IMR-90 (cell line): ENCODE measurements at regions not wholly inside any gene's neighbourhood (a gene's known extent, or its start where the extent isn't known, plus 50 kb on each side); places are given as distances from the start of the nearest gene placed in this dataset.

Source experiments
- ATAC-seq: fragments of 200-7000 bp; cut with Tn5 transposase; 2 replicates; pipeline ENCODE4 v1.9.1; 2020; ENCODE audit warnings: low read depth, mild to moderate bottlenecking, moderate library complexity
- BruUV-seq: library from RNA; stranded (reverse); fragments of 400-500 nt; replicated peaks from 2 replicates; lab custom pipeline; 2021; lab: Mats Ljungman, UMichigan
- CTCF ChIA-PET: fragments of 300-600 bp; formaldehyde crosslinking; extraction: SDS; loops from one replicate; lab custom pipeline; 2021; ENCODE audit warnings: antibody characterized with exemption; lab: Yijun Ruan, JAX
- POLR2A ChIA-PET: fragments of 300-600 bp; sonication (Branson Sonifier 250); formaldehyde crosslinking; loops from one replicate; lab custom pipeline; 2022; ENCODE audit warnings: antibody characterized with exemption; ENCODE audit not compliant: unreplicated experiment; lab: Charles Lee
- DNase-seq: peaks from one replicate; pipeline ENCODE4 v3.0.0; 2013
- H2AFZ ChIP-seq: replicated peaks from 2 replicates; pipeline ENCODE3; 2013; ENCODE audit warnings: low read length, mild to moderate bottlenecking; ENCODE audit not compliant: poor library complexity
- H2AK5ac ChIP-seq: 2 replicates; pipeline ENCODE4 v1.6.1; 2013; ENCODE audit warnings: low read depth, low read length, inconsistent platforms
- H2AK9ac ChIP-seq: replicated peaks from 2 replicates; pipeline ENCODE3; 2013; ENCODE audit warnings: mild to moderate bottlenecking, low read depth, low read length, moderate library complexity; ENCODE audit not compliant: poor library complexity
- H2BK120ac ChIP-seq: 2 replicates; pipeline ENCODE4 v1.6.1; 2013; ENCODE audit warnings: low read depth, low read length, inconsistent platforms
- H2BK15ac ChIP-seq: 3 replicates; pipeline ENCODE4 v1.6.1; 2013; ENCODE audit warnings: low read depth, low read length, inconsistent platforms
- H2BK20ac ChIP-seq: 2 replicates; pipeline ENCODE4 v1.6.1; 2013; ENCODE audit warnings: low read depth, mild to moderate bottlenecking, inconsistent platforms, low read length, moderate library complexity
- H2BK5ac ChIP-seq: 2 replicates; pipeline ENCODE4 v1.6.1; 2013; ENCODE audit warnings: mild to moderate bottlenecking, low read depth, low read length, inconsistent platforms; ENCODE audit not compliant: poor library complexity, severe bottlenecking
- H3K14ac ChIP-seq: replicated peaks from 2 replicates; pipeline ENCODE4 v1.6.1; 2013; ENCODE audit warnings: low read depth, low read length, inconsistent platforms
- H3K18ac ChIP-seq: 2 replicates; pipeline ENCODE4 v1.6.1; 2013; ENCODE audit warnings: low read depth, low read length, control low read depth
- H3K23ac ChIP-seq: 2 replicates; pipeline ENCODE4 v1.6.1; 2013; ENCODE audit warnings: low read depth, low read length, inconsistent platforms
- H3K27ac ChIP-seq: 2 replicates; pipeline ENCODE4 v1.5.1; 2013; ENCODE audit warnings: mild to moderate bottlenecking, control low read depth, low read length; ENCODE audit not compliant: insufficient read depth
- H3K27me3 ChIP-seq: 2 replicates; pipeline ENCODE4 v1.6.1; 2013; ENCODE audit warnings: low read length; ENCODE audit not compliant: control insufficient read depth, insufficient read depth
- H3K36me3 ChIP-seq: 2 replicates; pipeline ENCODE4 v1.6.1; 2013; ENCODE audit warnings: low read length, mixed read lengths; ENCODE audit not compliant: control insufficient read depth, insufficient read depth
- H3K4ac ChIP-seq: 2 replicates; pipeline ENCODE4 v1.6.1; 2013; ENCODE audit warnings: low read depth, low read length, inconsistent platforms
- H3K4me1 ChIP-seq: 2 replicates; pipeline ENCODE4 v1.6.1; 2013; ENCODE audit warnings: low read length, mixed read lengths; ENCODE audit not compliant: control insufficient read depth, insufficient read depth
- H3K4me2 ChIP-seq: 2 replicates; pipeline ENCODE4 v1.6.1; 2013; ENCODE audit warnings: low read depth, mild to moderate bottlenecking, control low read depth, low read length, moderate library complexity
- H3K4me3 ChIP-seq: 2 replicates; pipeline ENCODE4 v1.5.1; 2013; ENCODE audit warnings: low read depth, mild to moderate bottlenecking, control low read depth, low read length, moderate library complexity; ENCODE audit not compliant: insufficient read depth
- H3K56ac ChIP-seq: 2 replicates; pipeline ENCODE4 v1.6.1; 2013; ENCODE audit warnings: low read length, inconsistent platforms; ENCODE audit not compliant: insufficient read depth; ENCODE audit errors: extremely low read depth
- H3K79me1 ChIP-seq, 2 experiments: 2 replicates each; pipeline ENCODE4 v1.6.1; 2013; ENCODE audit warnings: low read length in 2 of 2, inconsistent platforms in 1 of 2, low read depth in 1 of 2
- H3K9ac ChIP-seq: 2 replicates; pipeline ENCODE4 v1.6.1; 2013; ENCODE audit warnings: low read depth, low read length, control low read depth
- H3K9me1 ChIP-seq: 2 replicates; pipeline ENCODE4 v1.6.1; 2013; ENCODE audit warnings: low read length, inconsistent platforms; ENCODE audit not compliant: insufficient read depth
- H3K9me3 ChIP-seq: 2 replicates; pipeline ENCODE4 v1.6.1; 2013; ENCODE audit warnings: low read length; ENCODE audit not compliant: control insufficient read depth, insufficient read depth
- H4K20me1 ChIP-seq: 2 replicates; pipeline ENCODE4 v1.6.1; 2013; ENCODE audit warnings: low read length, inconsistent platforms; ENCODE audit not compliant: insufficient read depth
- H4K5ac ChIP-seq: 2 replicates; pipeline ENCODE4 v1.6.1; 2013; ENCODE audit warnings: mild to moderate bottlenecking, low read depth, low read length, control low read depth
- H4K8ac ChIP-seq, 2 experiments: 2 replicates each; pipeline ENCODE4 v1.6.1; 2013; ENCODE audit warnings: low read depth in 2 of 2, low read length in 2 of 2, control low read depth in 1 of 2, inconsistent platforms in 1 of 2
- H4K91ac ChIP-seq: 2 replicates; pipeline ENCODE4 v1.6.1; 2013; ENCODE audit warnings: low read depth, low read length, inconsistent platforms; ENCODE audit not compliant: insufficient read depth
- BHLHE40 ChIP-seq: fragments of 150-350 bp; IDR thresholded peaks from 2 replicates; pipeline ENCODE4 v1.6.1; 2016; ENCODE audit warnings: mild to moderate bottlenecking, low read depth, low read length
- CHD1 ChIP-seq: IDR thresholded peaks from 2 replicates; pipeline ENCODE4 v1.6.1; 2012; ENCODE audit warnings: low read depth, low read length, improper control_type of control experiment
- FOS ChIP-seq: fragments of 150-350 bp; IDR thresholded peaks from 2 replicates; pipeline ENCODE4 v1.6.1; 2016; ENCODE audit warnings: low read depth, low read length
- MAFK ChIP-seq: IDR thresholded peaks from 2 replicates; pipeline ENCODE4 v1.6.1; 2012; ENCODE audit warnings: low read depth, low read length, improper control_type of control experiment
- MAZ ChIP-seq: IDR thresholded peaks from 2 replicates; pipeline ENCODE4 v1.6.1; 2012; ENCODE audit warnings: low read depth, mild to moderate bottlenecking, low read length, improper control_type of control experiment, moderate library complexity, borderline replicate concordance
- MXI1 ChIP-seq: IDR thresholded peaks from 2 replicates; pipeline ENCODE4 v1.6.1; 2012; ENCODE audit warnings: low read depth, mild to moderate bottlenecking, low read length, moderate library complexity, borderline replicate concordance
- NFE2L2 ChIP-seq: fragments of 150-350 bp; IDR thresholded peaks from 2 replicates; pipeline ENCODE4 v1.6.1; 2016; ENCODE audit warnings: low read depth, mild to moderate bottlenecking, low read length
- RAD21 ChIP-seq: IDR thresholded peaks from 2 replicates; pipeline ENCODE4 v1.6.1; 2012; ENCODE audit warnings: low read length, improper control_type of control experiment
- SMC3 ChIP-seq: fragments of 150-350 bp; IDR thresholded peaks from 2 replicates; pipeline ENCODE4 v1.6.1; 2016; ENCODE audit warnings: low read depth, mild to moderate bottlenecking, antibody characterized with exemption, low read length, moderate library complexity
- WGBS, 2 experiments: methylation state at CpG; one replicate each; pipeline versions ENCODE4 v1.1.5 to v1.1.7; 2013; ENCODE audit warnings: missing lambda C conversion rate in 2 of 2; ENCODE audit not compliant: insufficient read length in 1 of 2; ENCODE audit errors: extremely low coverage in 2 of 2; 5-methylcytosine and 5-hydroxymethylcytosine counted together
- dilution Hi-C: fragments of 300-500 bp; cut with HindIII; formaldehyde crosslinking; loops from one replicate; pipeline ENCODE4 v1.14.3; 2018; ENCODE audit warnings: low sequenced_read_pairs; ENCODE audit not compliant: unreplicated experiment
- in situ Hi-C: fragments of 300-500 bp; cut with MboI; formaldehyde crosslinking; loops from 3 replicates; pipeline ENCODE4 v1.14.3; 2019; ENCODE audit warnings: low sequenced_read_pairs, inconsistent platforms, mixed read lengths
- intact Hi-C: fragments of 100-400 bp; cut with micrococcal nuclease; formaldehyde crosslinking; loops from 2 replicates; pipeline ENCODE4 v1.10.0; 2022
- TF ChIP-seq, protein P1 (sequence below): fragments of 150-350 bp; IDR thresholded peaks from 2 replicates; pipeline ENCODE4 v1.6.1; 2016; ENCODE audit warnings: low read depth, mild to moderate bottlenecking, low read length, moderate library complexity, borderline replicate concordance
- TF ChIP-seq, protein P2 (sequence below): conservative IDR thresholded peaks from 2 replicates; pipeline ENCODE4 v1.5.1; 2012; ENCODE audit warnings: mild to moderate bottlenecking, low read depth, low read length, improper control_type of control experiment

DNA sequence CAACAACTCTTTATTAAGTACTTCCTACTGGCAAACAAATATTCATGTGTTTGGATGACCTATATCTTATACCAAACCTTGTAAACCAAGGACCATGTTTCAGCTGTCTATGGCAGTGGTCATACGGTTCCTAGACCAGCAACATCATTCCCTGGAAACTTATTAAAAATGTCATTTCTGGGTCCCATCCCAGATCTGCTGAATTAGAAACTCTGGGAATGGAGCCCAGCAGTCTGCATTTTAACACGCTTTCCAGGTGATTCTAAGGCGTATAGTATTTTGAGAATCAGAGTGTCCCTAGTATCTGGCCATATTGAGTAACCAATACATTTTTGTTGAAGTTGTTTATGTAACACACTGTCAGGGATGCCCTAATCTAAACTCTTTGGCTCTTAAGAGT lies 363.4 kb upstream of the LRRC3B start:
- no peak overlapping the region for H4K91ac ChIP-seq
- H3K9me1 ChIP-seq: no peaks in the 10 kb centered on the region
- no peaks in the 10 kb centered on the region for H3K4me1 ChIP-seq
- H3K79me1 ChIP-seq: no peaks in the 10 kb centered on the region
- CTCF ChIA-PET: no interaction called here
- intact Hi-C loops: no loop called here
- H2AK9ac ChIP-seq: no peak overlapping the region
- dilution Hi-C loops: no loop called here
- WGBS, 2 experiments: no CpG with 5 or more reads among the region's 3 CpGs
- no peak overlapping the region for H2BK20ac ChIP-seq
- no peak overlapping the region for H3K23ac ChIP-seq
- no peak overlapping the region for H3K4me3 ChIP-seq
- H3K56ac ChIP-seq: no peak overlapping the region
- no peaks in the 10 kb centered on the region for H3K36me3 ChIP-seq
- no peak for TF ChIP-seq MAZ
- no peak for TF ChIP-seq NFE2L2
- TF ChIP-seq MAFK: no peak
- TF ChIP-seq, protein P1, sequence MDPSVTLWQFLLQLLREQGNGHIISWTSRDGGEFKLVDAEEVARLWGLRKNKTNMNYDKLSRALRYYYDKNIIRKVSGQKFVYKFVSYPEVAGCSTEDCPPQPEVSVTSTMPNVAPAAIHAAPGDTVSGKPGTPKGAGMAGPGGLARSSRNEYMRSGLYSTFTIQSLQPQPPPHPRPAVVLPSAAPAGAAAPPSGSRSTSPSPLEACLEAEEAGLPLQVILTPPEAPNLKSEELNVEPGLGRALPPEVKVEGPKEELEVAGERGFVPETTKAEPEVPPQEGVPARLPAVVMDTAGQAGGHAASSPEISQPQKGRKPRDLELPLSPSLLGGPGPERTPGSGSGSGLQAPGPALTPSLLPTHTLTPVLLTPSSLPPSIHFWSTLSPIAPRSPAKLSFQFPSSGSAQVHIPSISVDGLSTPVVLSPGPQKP: no peak
- TF ChIP-seq, protein P2, sequence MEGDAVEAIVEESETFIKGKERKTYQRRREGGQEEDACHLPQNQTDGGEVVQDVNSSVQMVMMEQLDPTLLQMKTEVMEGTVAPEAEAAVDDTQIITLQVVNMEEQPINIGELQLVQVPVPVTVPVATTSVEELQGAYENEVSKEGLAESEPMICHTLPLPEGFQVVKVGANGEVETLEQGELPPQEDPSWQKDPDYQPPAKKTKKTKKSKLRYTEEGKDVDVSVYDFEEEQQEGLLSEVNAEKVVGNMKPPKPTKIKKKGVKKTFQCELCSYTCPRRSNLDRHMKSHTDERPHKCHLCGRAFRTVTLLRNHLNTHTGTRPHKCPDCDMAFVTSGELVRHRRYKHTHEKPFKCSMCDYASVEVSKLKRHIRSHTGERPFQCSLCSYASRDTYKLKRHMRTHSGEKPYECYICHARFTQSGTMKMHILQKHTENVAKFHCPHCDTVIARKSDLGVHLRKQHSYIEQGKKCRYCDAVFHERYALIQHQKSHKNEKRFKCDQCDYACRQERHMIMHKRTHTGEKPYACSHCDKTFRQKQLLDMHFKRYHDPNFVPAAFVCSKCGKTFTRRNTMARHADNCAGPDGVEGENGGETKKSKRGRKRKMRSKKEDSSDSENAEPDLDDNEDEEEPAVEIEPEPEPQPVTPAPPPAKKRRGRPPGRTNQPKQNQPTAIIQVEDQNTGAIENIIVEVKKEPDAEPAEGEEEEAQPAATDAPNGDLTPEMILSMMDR: no peak
- TF ChIP-seq FOS: no peak
- TF ChIP-seq BHLHE40: no peak
- no peak for TF ChIP-seq SMC3
- no peak for TF ChIP-seq RAD21
- no peak for TF ChIP-seq CHD1
- TF ChIP-seq MXI1: no peak
- H2AFZ ChIP-seq: no peak overlapping the region
- DNase-seq: no peak
- POLR2A ChIA-PET: no interaction called here
- no peaks in the 10 kb centered on the region for H3K27me3 ChIP-seq
- H3K9ac ChIP-seq: no peak overlapping the region
- ATAC-seq: no peak
- no peak overlapping the region for H2BK15ac ChIP-seq
- no peak overlapping the region for H3K4ac ChIP-seq
- no peak overlapping the region for H2AK5ac ChIP-seq
- in situ Hi-C loops: no loop called here
- H3K27ac ChIP-seq: no peak overlapping the region
- H3K9me3 ChIP-seq: peaks cover 10% of the 10 kb centered on the region
- no peaks in the 10 kb centered on the region for H4K20me1 ChIP-seq
- no TSS peak for BruUV-seq
- no peak overlapping the region for H2BK120ac ChIP-seq
- no peak overlapping the region for H3K14ac ChIP-seq
- no peak overlapping the region for H2BK5ac ChIP-seq
- H4K8ac ChIP-seq: no peak overlapping the region
- no peak overlapping the region for H3K18ac ChIP-seq
- H4K5ac ChIP-seq: no peak overlapping the region
- no peak overlapping the region for H3K4me2 ChIP-seq
